ENCODE measurements at regions not wholly inside any gene's neighbourhood (a gene's known extent, or its start where the extent isn't known, plus 50 kb on each side); places are given as distances from the start of the nearest gene placed in this dataset.

DNA sequence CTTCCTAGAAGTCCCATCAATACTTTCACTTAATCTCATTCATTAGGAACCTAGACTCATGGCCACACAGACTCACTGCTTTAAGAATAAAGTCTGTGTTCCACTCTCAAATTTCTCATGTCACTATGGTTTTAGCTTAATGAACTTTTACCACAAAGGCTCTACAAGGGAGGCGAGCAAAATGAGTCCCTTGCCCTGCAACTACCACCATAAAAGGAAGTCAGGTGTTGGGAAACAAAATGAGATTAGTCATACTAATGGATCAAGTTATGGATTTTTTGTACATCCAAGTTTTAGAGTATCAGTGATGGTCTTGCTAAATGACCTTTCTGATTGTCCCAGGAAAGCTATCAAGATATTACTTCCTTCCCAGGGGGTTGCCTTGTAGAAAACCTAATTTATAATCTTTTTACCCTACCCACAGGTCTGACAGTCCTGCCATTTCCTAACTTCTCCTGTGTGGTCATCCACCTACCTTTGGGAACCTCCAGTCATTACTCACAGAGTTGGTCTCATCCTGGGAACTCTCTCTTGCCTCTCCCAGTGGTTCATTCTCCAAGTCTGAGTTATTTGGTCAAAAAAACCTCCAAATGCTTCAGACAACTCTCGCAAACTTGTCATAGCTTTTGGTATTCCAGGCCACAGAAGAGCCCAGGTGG, 51.8 kb upstream of the SLC16A1 start:
- Histone ChIP-seq H3K27me3 (ENCODE audit: control insufficient read depth, insufficient read depth, low read length) (no peaks in the 10 kb centered on the region), H3K36me3 (ENCODE audit: control insufficient read depth, insufficient read depth, low read length) (no peaks in the 10 kb centered on the region), H3K4me3 (ENCODE audit: low read length) (no peak overlapping the region), H3K27ac (ENCODE audit: low read length) (no peak overlapping the region), H3K9me3 (ENCODE audit: control insufficient read depth, insufficient read depth, low read length) (no peaks in the 10 kb centered on the region), H3K4me1 (ENCODE audit: control insufficient read depth, insufficient read depth, low read length) (no peaks in the 10 kb centered on the region)
- H3K4me1 Mint-ChIP-seq: no peaks in the 10 kb centered on the region
- no peak for ATAC-seq
- no peaks in the 10 kb centered on the region for H3K9me3 Mint-ChIP-seq
- 88% methylated on average over 2 of the region's 2 CpGs for WGBS (ENCODE audit: insufficient coverage)
- intact Hi-C loops (cut with micrococcal nuclease): no loop called here
- TF ChIP-seq CTCF (IDR thresholded peaks at IDR 0.05): no peak
- H3K27me3 Mint-ChIP-seq (ENCODE audit: low read depth in 2 of 2): no peaks in the 10 kb centered on the region
- H3K36me3 Mint-ChIP-seq: no peaks in the 10 kb centered on the region
- no peak overlapping the region for H3K4me3 Mint-ChIP-seq
- no peak for DNase-seq
- no peak overlapping the region for H3K27ac Mint-ChIP-seq

- Histone ChIP-seq H3K27ac (ENCODE audit: low read length) (no peak overlapping the region), H3K36me3 (ENCODE audit: control insufficient read depth, insufficient read depth, low read length) (no peaks in the 10 kb centered on the region), H3K4me3 (ENCODE audit: low read length) (no peak overlapping the region), H3K27me3 (ENCODE audit: control insufficient read depth, insufficient read depth, low read length) (no peaks in the 10 kb centered on the region), H3K4me1 (ENCODE audit: control insufficient read depth, insufficient read depth, low read length) (no peaks in the 10 kb centered on the region), H3K9me3 (ENCODE audit: control insufficient read depth, insufficient read depth, low read length) (no peaks in the 10 kb centered on the region)
- H3K27me3 Mint-ChIP-seq (ENCODE audit: low read depth in 2 of 2): no peaks in the 10 kb centered on the region
- ATAC-seq (no peak), DNase-seq (no peak)
- no peak for TF ChIP-seq CTCF (IDR thresholded peaks at IDR 0.05)
- 96% methylated on average over 4 of the region's 4 CpGs for WGBS (ENCODE audit: insufficient coverage)
- no peak overlapping the region for H3K4me3 Mint-ChIP-seq
- H3K4me1 Mint-ChIP-seq: no peaks in the 10 kb centered on the region
- H3K9me3 Mint-ChIP-seq: no peaks in the 10 kb centered on the region
- no peak overlapping the region for H3K27ac Mint-ChIP-seq
- intact Hi-C loops (cut with micrococcal nuclease): no loop called here
- no peaks in the 10 kb centered on the region for H3K36me3 Mint-ChIP-seq
These were observed 52.3 kb upstream of the SLC16A1 start for GRCh38 chr1:113008365-113008714.

- no peak overlapping the region for H3K4me3 ChIP-seq (ENCODE audit: low read length)
- no peaks in the 10 kb centered on the region for H3K4me1 ChIP-seq (ENCODE audit: control insufficient read depth, insufficient read depth, low read length)
- H3K36me3 Mint-ChIP-seq: no peaks in the 10 kb centered on the region
- H3K27me3 Mint-ChIP-seq (ENCODE audit: low read depth in 2 of 2): no peaks in the 10 kb centered on the region
- H3K36me3 ChIP-seq (ENCODE audit: control insufficient read depth, insufficient read depth, low read length): no peaks in the 10 kb centered on the region
- no peaks in the 10 kb centered on the region for H3K9me3 ChIP-seq (ENCODE audit: control insufficient read depth, insufficient read depth, low read length)
- DNase-seq (no peak), ATAC-seq (no peak)
- 83% methylated on average over 1 of the region's 1 CpG for WGBS (ENCODE audit: insufficient coverage)
- no peaks in the 10 kb centered on the region for H3K9me3 Mint-ChIP-seq
- no peak overlapping the region for H3K27ac Mint-ChIP-seq
- no peak overlapping the region for H3K4me3 Mint-ChIP-seq
- H3K27me3 ChIP-seq (ENCODE audit: control insufficient read depth, insufficient read depth, low read length): no peaks in the 10 kb centered on the region
- H3K4me1 Mint-ChIP-seq: no peaks in the 10 kb centered on the region
- H3K27ac ChIP-seq (ENCODE audit: low read length): no peak overlapping the region
- TF ChIP-seq CTCF (IDR thresholded peaks at IDR 0.05): no peak
- intact Hi-C loops (cut with micrococcal nuclease): no loop called here
These were observed 56.2 kb upstream of the SLC16A1 start for GRCh38 chr1:113012149-113012548.

- Histone ChIP-seq H3K4me3 (ENCODE audit: low read length) (no peak overlapping the region), H3K36me3 (ENCODE audit: control insufficient read depth, insufficient read depth, low read length) (no peaks in the 10 kb centered on the region), H3K4me1 (ENCODE audit: control insufficient read depth, insufficient read depth, low read length) (no peaks in the 10 kb centered on the region), H3K27me3 (ENCODE audit: control insufficient read depth, insufficient read depth, low read length) (no peaks in the 10 kb centered on the region), H3K27ac (ENCODE audit: low read length) (no peak overlapping the region), H3K9me3 (ENCODE audit: control insufficient read depth, insufficient read depth, low read length) (no peaks in the 10 kb centered on the region)
- no peaks in the 10 kb centered on the region for H3K27me3 Mint-ChIP-seq (ENCODE audit: low read depth in 2 of 2)
- no peaks in the 10 kb centered on the region for H3K36me3 Mint-ChIP-seq
- no peak overlapping the region for H3K27ac Mint-ChIP-seq
- H3K4me3 Mint-ChIP-seq: no peak overlapping the region
- no peaks in the 10 kb centered on the region for H3K9me3 Mint-ChIP-seq
- no peak for ATAC-seq
- no peaks in the 10 kb centered on the region for H3K4me1 Mint-ChIP-seq
- no peak for DNase-seq
- intact Hi-C loops (cut with micrococcal nuclease): no loop called here
- TF ChIP-seq CTCF (IDR thresholded peaks at IDR 0.05): no peak
- WGBS (ENCODE audit: insufficient coverage): 90% methylated on average over 2 of the region's 2 CpGs
These were observed 57.8 kb upstream of the SLC16A1 start for GRCh38 chr1:113013823-113014222.
